CD4-positive, alpha-beta T cell treated with Interferon alpha-2 for 1 hour (primary cell): ENCODE measurements at regions not wholly inside any gene's neighbourhood (a gene's known extent, or its start where the extent isn't known, plus 50 kb on each side); places are given as distances from the start of the nearest gene placed in this dataset.

Source experiments
- DNase-seq, 2 donors: peaks; one replicate each; pipeline ENCODE4 v3.0.0-alpha.2; 2020 to 2022

DNA sequence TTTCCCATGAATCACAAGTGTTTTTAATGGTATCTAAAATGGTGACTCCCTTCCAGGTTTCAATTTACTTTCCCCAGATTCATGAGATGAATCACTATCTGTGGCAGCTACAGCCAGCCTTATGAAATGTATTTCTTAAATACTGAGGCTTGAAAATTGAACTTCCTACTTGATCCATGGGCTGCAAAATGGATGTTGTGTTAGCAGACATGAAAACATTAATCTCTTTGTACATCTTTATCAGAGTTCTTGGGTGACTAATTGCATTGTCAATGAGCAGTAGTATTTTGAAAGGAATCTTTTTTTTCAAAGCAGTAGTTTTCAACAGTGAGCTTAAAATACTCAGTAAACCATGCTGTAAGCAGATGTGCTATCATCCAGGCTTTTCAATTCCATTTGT lies 250.8 kb downstream of the SLC6A15 start:
- no peak for DNase-seq

- DNase-seq: no peak
These were observed 252.5 kb downstream of the SLC6A15 start for GRCh38 chr12:84660139-84660538.

- no peak for DNase-seq
These were observed 253.7 kb downstream of the SLC6A15 start for GRCh38 chr12:84658877-84659276.

GRCh38 chr12:84656705-84657104 lies 255.9 kb downstream of the SLC6A15 start:
- no peak for DNase-seq

- DNase-seq: no peak
These were observed 259.1 kb downstream of the SLC6A15 start for GRCh38 chr12:84653482-84653881.

DNA sequence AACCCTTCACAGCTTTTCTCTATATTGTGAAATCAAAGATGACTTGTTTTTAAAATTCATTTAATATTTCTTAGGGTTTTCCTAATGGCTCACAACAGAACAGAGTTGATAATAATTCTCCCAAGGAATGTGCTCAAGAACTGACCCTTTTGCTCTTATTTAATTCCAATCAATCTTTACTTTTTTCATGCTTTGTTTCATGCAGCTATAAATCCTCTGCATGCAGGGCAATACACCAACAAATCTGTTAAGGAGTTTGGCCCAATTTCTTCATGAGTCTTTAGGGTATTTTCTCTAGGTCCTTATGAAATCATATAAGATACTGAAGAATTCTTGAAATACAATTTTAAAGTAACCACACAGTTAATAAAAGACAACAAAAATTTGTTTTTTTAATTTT lies 264.2 kb downstream of the SLC6A15 start:
- DNase-seq: no peak

DNA sequence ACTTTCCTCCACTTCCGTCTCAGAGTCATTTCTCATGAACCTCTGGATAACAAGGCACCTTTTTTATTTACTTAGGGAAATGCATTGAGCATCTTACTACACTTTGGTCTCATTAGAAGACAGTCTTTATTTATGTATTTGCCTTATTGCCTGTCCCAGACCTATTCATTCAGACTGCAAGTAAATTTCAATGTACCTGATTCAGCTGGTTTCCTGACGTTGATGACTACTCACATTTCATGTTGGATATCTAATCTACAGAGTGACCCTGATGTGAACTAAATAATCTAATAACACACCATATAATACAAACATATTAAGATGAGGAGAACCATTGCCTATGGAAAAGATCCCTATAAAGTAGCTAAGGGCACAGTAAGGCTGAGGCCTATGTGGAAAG lies 267.7 kb downstream of the SLC6A15 start:
- no peak for DNase-seq

DNA sequence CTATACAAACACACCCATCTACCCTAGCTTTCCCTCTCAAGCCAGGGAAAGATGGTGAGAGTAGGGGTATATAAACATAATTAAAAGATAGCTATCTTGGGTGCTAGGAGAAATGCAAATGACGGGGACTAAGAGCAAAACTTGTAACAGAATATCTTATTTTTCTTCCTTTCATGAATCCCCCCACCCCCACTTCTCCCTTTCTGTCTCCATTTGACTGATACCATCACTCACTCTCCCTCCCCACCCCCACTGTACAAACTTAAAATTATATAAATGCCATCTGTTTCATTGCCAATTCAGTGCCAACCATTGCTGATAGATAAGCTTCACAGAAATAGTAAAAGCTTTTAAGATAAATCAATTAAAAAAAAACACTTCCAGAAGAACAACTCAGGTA lies 268.6 kb downstream of the SLC6A15 start:
- DNase-seq: no peak

DNA sequence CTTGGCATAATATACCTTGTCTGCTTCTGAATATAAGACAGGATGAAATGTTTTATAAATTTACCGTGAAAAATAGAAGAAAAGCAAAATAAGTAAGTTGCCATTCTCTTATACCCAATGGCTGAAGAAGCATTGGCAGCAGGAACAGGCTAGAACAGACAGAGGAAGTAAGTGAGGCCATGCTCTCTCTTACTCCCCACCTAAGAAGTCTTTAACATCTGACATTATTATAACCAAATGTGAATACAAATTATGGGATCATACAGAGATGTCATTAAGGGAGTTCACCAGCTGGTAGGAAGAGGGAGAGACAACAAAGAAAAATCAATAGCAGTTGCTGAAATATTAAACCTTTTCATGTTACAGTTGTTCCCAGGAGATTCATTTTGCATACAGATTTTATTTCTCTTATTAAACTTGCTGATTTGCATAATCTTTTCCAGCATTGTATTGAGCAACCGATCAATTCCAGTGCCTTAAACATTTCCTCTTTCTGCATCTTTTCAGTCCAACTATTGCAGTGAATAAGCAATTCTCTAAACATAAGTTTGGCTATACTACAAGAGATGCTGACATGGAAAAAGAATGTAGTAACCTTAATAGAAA lies 270.6 kb downstream of the SLC6A15 start:
- DNase-seq: no peak

GRCh38 chr12:84638811-84639368 lies 273.7 kb downstream of the SLC6A15 start:
- DNase-seq: no peak

DNA sequence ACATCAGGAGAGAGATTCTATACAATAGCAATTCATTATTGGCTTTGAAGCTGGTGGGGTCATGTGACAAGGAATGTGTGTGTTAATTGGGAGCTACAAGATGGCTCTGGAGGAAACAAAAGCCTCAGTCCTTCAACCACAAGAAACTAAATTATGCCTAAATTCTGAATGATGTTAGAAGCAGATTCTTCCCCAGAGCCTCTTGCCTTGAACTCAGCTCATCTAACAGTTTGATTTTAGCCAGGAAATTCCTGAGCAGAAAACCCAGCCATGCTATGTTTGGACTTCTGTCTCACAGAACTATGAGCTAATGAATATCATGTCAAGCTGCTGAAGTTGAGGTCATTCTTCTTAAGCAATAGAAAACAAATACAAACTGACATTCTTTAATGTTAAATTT lies 274.7 kb downstream of the SLC6A15 start:
- no peak for DNase-seq

GRCh38 chr12:84636801-84637290 lies 275.8 kb downstream of the SLC6A15 start:
- no peak for DNase-seq

GRCh38 chr12:84634526-84634925 lies 278.1 kb downstream of the SLC6A15 start:
- no peak for DNase-seq

DNA sequence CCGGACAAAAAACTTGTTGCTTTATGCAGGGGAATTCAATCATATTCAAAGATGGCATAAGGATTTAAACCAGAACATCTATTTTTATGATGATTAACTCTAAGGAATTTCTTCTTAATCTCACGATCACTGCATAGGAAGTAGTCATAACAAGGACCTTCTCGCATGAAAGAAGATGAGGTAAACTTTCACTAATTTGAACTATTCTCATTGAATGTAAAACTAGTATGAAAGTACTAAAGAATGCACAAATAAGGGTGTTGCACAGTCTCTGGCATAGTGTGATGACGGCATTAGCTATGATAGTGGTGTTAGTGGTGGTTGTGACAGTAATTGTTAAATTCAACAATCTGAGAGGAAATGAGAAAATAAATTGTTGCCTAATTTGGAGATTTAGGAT lies 280.0 kb downstream of the SLC6A15 start:
- DNase-seq: no peak

DNA sequence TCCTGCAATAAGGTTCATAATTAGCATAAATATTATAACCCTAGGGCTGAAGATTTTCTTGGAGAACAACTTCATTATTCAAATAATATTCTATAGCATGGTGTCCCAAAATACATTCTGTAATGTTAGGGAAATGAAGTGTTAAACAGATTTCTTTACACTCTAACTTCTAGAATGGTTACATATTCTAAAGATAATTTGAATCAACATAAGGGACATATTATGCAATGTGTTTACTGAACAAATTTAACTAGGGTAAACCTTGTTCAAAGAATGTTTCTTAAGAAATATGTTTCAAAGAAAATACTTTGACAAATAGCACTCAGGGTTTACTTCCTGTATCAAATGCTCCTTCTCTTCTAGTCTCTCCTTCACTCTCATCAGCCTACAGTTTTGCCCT lies 281.6 kb downstream of the SLC6A15 start:
- no peak for DNase-seq

DNA sequence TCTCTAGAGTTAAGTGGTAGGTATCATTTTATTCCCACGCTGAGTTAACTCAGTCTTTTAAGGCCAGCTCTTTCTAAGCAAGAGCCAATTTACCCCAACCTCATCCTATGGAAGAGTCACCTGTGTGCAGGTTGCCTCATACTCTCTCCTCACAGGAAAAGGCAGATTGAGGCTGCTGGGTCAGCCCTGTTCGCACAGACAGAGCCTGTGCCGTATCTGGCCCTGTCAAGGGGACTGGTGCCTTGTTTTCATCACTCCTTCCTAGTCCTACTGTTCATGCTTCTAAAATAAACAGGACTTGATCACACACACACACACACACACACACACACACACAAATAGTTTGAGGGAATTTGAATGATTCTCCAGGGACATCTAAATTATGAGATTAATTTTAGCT lies 285.0 kb downstream of the SLC6A15 start:
- DNase-seq: no peak

DNA sequence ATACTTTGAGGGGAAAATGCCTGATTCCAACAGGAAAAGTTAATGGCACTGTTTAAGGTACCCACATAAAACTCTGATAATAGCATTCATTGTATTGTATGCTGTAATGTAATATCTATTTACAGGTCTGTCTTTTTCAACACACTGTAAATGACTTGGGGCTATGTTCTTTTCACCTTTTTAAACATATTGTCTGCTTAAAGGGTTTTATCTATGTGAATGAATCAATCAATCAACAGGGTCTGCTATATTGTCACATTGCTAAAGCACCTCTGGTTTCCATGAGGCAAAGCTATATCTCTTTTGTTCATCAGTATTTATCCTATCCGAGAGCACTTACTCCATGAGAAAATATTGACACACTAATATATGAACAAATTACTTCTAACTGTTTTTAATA lies 288.0 kb downstream of the SLC6A15 start:
- no peak for DNase-seq

GRCh38 chr12:84619053-84619571 lies 293.5 kb downstream of the SLC6A15 start:
- DNase-seq: no peak

GRCh38 chr12:84607170-84607819 lies 305.3 kb downstream of the SLC6A15 start:
- no peak for DNase-seq

DNA sequence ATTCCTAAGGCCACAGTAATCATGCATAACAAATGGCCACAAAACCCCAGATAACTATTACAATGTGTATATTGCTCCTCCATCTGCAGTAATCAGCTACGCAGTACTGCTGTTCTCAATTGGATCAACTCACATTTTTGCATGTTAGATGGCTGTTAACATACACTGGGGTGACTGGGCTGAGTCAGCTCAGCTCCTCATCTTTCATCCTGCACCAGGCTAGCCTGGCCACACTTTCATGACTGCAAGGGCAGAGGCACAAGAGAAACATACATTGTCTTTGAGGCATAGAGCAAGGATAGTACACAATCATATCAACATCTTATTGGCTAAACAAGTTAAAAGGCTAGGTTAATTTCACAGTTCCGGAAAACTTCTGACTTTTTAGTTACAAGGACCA lies 306.6 kb downstream of the SLC6A15 start:
- no peak for DNase-seq

GRCh38 chr12:84604551-84604950 lies 308.0 kb downstream of the SLC6A15 start:
- no peak for DNase-seq

- no peak for DNase-seq
These were observed 308.9 kb downstream of the SLC6A15 start for GRCh38 chr12:84603484-84604248.

- DNase-seq: no peak
These were observed 311.1 kb downstream of the SLC6A15 start for GRCh38 chr12:84601483-84601882.

- no peak for DNase-seq
These were observed 313.1 kb downstream of the SLC6A15 start for GRCh38 chr12:84599539-84599938.
